ENCODE measurements at regions not wholly inside any gene's neighbourhood (a gene's known extent, or its start where the extent isn't known, plus 50 kb on each side); places are given as distances from the start of the nearest gene placed in this dataset.

- TF ChIP-seq ZNF655 (CRISPR knock-in tag; IDR thresholded peaks at IDR 0.05) = no peak
- no peak for TF ChIP-seq BRD4 (IDR thresholded peaks at IDR 0.05)
- no peak for TF ChIP-seq ZFPM2 (CRISPR knock-in tag; IDR thresholded peaks at IDR 0.05)
- TF ChIP-seq NFE2L1 (tag; IDR thresholded peaks at IDR 0.05; ENCODE audit: borderline replicate concordance, low read depth) = no peak
- TF ChIP-seq GATA2 (CRISPR knock-in tag; IDR thresholded peaks at IDR 0.05) = peak; percentile 93
- TF ChIP-seq RB1 (IDR thresholded peaks at IDR 0.05; ENCODE audit: low read depth) = no peak
- no peak for TF ChIP-seq BRD9 (IDR thresholded peaks at IDR 0.05; ENCODE audit: low read depth, partially characterized antibody)
- 0 out of 3 replicates have a peak, but pooled peaks of 1 of the 2 experiments have one; percentile 47 for TF ChIP-seq CBX3 (IDR thresholded peaks at IDR 0.05; ENCODE audit: borderline replicate concordance in 1 of 2, low read length in 2 of 2)
- no peak for TF ChIP-seq TFAP4 (CRISPR knock-in tag; IDR thresholded peaks at IDR 0.05; ENCODE audit: borderline replicate concordance)
- no peak for TF ChIP-seq ZNF592 (IDR thresholded peaks at IDR 0.05)
- TF ChIP-seq ZNF347 (CRISPR knock-in tag; IDR thresholded peaks at IDR 0.05; ENCODE audit: low read depth) = no peak
- TF ChIP-seq YY1 (IDR thresholded peaks at IDR 0.05; ENCODE audit: borderline replicate concordance in 1 of 3, control insufficient read depth in 1 of 3, extremely low read depth in 1 of 3, insufficient read depth in 3 of 3, insufficient read length in 1 of 3, insufficient replicate concordance in 2 of 3, low read depth in 1 of 3, low read length in 2 of 3) = no peak
- TF ChIP-seq TBL1XR1 (IDR thresholded peaks at IDR 0.05; ENCODE audit: low read length in 2 of 2) = peak; percentile 86 to 98; a peak in 3 of 4 replicates
- TF ChIP-seq MITF (IDR thresholded peaks at IDR 0.05) = no peak
- TF ChIP-seq ZNF277 (CRISPR knock-in tag; IDR thresholded peaks at IDR 0.05; ENCODE audit: borderline replicate concordance) = no peak
- no peak for TF ChIP-seq NR0B1 (IDR thresholded peaks at IDR 0.05; ENCODE audit: partially characterized antibody)
These were observed 374.8 kb upstream of the SLCO3A1 start (continued) for GRCh38 chr15:91478717-91479191.
